GM18867 (cell line): ENCODE measurements at regions not wholly inside any gene's neighbourhood (a gene's known extent, or its start where the extent isn't known, plus 50 kb on each side); places are given as distances from the start of the nearest gene placed in this dataset.
"Not testable (repeated sequence)": the region's sequence is repeated elsewhere in the genome, so short reads cannot be mapped to it uniquely, and the experiment has no call there.

Experiments
- ATAC-seq: cut with Tn5 transposase; IDR thresholded peaks from one replicate; pipeline ENCODE4 v1.9.1; 2021; ENCODE audit warnings: mild to moderate bottlenecking, moderate library complexity; ENCODE audit not compliant: unreplicated experiment

DNA sequence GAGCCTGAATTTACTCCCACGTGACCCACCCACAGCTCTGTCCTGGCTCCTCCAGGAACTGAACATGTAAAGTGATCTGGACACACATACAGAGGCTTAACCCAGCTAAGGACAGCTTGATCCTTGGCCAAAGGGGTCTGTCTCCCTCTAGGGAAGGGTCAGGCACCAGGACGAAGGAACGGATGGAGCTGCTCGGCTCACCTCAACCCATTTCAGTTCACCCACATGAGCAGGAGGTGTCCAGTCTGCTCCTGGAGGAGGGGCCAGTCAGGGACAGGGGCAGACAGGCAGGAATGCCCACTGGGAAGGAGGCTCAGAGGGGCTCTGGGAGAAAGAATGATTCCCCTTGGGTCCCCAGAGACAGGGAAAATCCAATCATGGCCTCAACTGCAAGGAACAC, 567.2 kb downstream of the PTPRU start:
- ATAC-seq = no peak

DNA sequence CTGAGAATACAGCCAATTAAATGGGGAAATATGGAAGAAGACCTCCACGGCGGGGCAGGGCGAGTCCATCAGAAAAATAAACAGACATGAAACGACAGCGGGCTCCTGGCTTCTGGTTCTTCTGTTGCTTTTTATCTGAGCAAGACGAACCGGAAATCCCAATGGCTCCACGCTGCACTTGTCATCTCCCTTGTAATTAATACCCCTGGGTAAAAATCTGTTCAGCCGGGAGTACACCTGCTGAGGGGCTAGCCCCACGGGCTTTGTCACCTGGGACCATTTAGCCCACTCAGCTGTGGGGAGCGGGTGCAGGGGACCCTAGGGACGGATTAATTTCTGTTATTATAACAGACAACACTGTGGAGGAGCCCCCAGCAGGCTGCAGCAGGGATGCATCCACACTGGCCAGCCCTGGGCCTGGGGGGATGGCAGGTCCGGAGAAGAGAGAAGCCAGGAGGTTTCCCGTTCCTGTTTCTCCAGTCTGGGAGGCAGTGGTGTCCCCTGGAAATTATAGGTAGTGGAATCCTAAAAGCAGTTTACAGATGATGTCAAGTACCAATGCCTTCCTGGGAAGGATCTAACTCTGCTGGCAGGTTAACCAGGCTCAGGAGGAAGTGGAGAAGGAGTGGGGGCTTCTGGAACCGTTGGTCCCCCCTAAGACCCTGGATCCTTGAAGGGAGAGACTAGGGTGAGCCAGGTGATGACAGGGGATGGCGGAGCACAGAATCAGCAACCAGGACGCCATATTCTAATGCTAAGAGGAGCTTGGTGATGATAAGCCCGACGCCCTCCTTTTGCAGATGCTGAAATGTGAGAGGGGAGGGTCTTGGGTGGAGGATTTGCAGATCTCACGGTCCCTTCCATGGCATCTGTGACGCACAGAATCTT, 566.1 kb downstream of the PTPRU start:
- no peak for ATAC-seq

DNA sequence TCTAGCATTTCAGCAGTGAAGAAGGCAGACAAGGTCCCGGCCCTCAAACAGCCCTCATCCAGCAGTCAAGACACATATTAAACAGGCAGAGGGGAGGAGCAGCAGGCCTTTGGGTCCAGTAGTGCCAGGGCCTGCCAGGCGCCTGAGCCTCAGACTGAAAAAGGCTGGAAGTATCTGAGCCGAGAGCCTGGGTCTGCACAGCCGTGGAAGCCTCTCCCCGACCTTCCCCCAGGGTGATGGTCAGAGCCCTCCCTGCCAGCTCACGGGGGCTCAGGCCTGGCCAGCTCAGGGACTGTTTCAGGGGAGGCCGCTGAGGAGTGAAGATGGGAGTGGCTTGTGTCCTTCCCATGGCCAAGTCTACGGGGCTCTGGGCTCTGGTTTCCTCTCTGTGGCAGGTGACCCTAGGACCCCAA, 565.2 kb downstream of the PTPRU start:
- no peak for ATAC-seq

DNA sequence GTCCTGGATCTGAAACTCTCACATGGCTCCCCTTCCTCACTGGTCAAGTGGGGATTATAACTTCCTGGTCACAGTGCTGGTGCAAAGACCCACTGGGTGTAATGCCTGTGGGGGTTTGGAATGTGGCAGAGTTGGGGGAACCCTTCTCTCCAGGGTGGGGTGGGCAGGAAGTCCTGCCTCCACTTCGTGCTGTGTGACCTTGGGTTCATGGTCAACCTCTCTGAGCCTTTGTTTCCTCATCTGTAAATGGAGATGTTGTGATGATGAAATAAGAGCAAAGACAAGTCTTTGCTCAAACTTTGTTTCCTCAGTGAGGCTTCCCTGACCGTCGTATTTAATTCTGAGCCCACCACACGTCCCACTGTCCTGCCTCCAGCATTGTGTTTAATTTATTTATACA, 564.7 kb downstream of the PTPRU start:
- no peak for ATAC-seq

DNA sequence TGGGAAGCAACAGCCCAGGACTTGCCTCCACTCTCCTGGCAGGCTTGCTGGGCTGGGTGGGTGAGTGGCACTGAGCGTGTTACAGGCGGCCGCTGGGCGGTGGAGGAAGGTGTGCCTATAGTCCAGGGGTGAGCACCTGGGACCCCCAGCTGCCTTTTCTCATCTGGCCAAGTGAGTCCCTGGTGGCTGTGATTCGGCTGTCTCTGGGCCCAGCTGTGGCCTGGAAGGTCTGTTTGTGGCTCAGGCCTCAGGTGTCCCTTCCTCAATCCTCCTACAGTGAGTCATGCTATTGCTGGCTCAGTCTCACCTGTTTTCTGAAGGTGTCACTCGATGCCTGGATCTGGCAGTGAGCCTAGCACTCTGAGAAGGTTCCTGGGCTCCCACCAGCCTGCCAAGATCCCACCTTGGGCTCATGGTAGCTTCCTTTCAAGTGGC, 564.2 kb downstream of the PTPRU start:
- no peak for ATAC-seq

DNA sequence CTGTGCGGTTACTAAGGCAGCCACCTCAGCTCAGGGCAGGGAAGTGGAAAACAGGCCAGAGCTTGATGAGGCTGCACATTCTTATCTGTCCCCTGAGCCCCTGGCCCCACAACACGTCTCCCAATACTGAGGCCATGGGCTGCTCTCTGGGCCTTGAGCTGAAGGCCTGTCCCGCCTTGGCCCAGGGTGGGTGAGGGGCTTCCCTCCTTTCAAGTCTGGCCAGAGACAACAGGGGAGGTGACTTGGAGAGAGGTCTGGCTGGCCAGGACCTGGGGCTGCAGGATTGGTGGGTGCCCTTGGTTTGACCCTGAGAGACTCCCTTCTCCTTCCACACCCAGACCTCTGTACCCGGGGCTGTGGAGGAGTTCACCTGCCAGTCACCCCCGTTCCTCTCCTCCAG, 563.8 kb downstream of the PTPRU start:
- ATAC-seq = no peak

DNA sequence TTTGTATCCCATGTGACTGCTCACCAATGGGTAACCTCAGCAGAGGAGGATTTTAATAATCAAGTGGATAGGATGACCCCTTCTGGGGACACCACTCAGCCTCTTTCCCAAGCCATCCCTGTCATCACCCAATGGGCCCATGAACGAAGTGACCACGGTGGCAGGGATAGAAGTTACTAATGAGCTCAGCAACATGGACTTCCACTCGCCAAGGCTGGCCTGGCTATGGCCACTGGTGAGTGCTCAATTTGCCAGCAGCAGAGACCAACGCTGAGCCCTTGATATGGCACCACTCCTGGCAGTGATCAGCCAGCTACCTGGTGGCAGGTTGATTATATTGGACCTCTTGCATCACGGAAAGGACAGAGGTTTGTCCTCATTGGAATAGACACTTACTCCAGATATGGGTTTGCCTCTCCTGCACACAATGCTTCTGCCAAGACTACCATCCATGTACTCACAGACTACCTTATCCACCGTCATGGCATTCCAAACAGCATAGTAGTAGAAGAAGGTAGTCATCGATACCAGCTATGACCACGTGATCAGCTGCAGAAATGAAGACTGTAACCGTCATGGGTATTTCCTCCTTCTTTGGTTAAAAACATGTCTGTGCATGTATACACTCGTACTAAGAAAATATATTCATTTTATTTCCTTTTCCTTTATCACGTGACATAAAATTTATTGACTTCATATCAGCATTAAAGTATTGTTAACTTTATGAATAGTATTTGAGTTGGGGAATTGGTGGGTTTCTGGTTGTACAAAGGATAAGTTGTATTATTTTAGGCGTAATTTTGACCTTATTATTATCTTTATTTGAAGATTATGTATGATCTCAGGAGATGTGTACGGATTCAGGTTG, 562.6 kb downstream of the PTPRU start:
- ATAC-seq = no peak

DNA sequence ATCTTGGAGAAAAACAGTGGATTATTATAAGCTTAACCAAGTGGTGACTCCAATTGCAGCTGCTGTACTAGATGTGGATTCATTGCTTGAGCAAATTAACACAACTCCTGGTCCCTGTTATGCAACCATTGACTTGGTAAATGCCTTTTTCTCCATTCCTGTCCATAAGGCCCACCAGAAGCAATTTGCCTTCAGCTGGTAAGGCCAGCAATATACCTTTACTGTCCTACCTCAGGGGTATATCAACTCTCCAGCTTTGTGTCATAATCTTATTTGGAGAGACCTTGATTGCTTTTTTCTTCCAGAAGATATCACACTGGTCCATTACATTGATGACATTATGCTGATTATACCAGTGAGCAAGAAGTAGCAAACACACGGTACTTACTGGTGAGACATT, 560.8 kb downstream of the PTPRU start:
- ATAC-seq = not testable (repeated sequence)

DNA sequence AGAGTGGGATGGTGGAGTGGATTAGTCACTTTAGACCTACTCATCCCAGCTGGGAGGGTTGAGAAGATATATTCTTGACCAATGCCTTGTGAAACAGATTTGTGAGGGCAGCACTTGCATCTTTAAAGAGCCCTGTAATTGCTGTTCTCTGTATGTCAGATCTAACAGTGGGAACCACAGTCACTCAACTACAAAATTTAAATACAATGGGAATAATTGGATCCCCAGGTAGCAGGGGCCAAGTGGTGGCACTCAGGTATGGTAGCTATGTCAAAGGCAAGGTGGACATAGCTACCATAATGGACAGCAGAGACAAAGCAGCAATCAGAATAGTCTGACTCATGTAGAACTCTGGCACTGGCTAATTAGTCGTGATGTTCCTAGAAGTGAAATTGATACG, 559.6 kb downstream of the PTPRU start:
- not testable (repeated sequence) for ATAC-seq

DNA sequence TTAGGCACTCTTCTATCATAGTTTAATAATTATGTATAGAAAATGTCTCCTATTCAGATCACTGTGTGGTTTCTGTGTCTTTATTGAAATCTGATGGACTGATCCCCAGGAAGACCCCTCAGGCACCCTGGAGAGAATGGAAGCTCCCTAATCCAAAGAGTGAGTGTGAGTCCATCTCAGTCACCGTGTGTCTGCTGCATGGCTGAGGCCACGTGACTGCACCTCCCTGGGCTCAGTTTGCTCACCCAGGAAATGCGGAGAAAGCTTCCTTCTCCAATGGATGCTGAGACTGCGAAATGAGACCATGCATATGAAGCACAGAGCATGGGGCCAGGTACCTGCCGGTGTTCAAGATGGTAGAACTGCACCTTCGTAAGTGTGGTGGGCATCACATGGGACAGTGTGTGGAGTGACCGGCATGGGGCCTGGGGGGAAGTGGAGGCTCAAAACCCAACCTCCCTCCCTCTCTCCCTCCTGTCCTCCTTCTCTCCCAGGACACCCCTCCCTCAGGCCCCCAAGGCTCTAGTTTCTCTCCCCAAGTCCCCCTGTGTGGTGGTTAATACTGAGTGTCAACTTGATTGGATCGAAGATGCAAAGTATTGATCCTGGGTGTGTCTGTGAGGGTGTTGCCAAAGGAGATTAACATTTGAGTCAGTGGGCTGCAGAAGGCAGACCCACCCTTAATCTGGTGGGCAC, 557.5 kb downstream of the PTPRU start:
- ATAC-seq = no peak

DNA sequence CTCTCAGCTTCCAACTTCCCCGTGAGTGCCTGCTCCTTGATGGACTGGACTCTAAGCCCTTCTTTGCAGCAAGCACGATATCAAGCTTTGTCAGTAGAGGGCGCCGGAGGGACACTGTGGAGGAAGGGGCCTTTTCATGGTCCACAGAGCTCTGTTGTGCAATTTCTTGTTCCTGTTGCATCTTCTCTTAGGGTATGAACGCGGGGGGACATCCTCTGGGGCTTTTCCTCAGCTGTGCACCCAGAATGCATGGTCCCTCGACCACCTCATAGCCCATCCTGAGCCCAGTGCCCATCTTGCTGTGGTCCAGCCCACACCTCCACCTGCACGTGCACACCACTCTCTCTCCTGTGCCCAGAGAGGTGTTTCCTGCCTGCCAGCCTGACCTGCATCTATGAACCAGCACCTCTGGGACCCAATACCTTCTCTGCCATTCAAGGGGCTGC, 556.8 kb downstream of the PTPRU start:
- no peak for ATAC-seq

DNA sequence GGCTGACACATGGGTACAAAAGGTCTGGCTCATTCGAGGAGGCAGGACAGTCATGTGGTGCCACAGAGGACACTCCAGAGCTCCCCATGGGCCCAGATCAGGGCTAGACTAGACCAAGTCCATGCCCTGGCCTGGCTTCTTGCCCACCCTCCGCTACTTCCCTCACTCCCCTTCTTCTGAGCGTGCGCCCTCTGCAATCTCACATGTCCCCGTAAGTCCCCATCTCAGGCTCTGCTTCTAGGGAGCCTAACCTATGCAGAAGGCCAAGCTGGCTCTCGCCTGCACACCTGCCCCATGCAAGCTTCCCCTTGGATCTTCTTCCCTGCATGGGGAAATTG, 553.6 kb downstream of the PTPRU start:
- no peak for ATAC-seq

DNA sequence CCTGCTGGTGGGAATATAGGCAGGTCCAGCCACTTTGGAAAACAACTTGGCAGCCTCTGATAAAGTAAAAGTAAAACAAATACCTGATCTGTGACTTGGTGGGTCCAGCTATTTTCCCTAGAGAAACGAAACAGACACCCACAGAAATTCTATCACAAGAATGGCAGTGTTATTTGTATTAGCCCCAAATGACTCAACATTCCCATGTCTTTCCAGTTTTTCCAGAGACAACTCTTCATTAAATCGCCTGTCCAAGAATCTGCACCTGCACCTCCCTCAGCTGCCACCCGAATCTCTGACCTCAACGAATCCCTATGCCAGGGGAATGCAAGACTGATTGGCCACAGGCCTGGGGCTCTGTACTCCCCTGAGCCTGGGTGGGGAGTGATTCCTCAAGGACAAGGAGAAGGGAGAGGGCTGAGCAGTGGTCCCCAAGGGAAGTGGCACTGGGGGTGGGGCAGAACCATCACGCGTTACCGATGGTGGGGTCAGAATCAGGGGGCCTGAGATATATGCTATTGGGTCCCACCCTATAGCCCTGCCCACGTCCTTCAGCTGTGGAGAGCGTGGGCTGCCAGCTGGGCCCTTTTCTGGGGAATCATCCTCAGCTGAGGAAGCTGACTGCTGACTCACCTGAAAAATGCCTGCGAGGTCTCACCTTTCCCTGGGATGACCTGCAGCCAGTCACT, 553.0 kb downstream of the PTPRU start:
- no peak for ATAC-seq

DNA sequence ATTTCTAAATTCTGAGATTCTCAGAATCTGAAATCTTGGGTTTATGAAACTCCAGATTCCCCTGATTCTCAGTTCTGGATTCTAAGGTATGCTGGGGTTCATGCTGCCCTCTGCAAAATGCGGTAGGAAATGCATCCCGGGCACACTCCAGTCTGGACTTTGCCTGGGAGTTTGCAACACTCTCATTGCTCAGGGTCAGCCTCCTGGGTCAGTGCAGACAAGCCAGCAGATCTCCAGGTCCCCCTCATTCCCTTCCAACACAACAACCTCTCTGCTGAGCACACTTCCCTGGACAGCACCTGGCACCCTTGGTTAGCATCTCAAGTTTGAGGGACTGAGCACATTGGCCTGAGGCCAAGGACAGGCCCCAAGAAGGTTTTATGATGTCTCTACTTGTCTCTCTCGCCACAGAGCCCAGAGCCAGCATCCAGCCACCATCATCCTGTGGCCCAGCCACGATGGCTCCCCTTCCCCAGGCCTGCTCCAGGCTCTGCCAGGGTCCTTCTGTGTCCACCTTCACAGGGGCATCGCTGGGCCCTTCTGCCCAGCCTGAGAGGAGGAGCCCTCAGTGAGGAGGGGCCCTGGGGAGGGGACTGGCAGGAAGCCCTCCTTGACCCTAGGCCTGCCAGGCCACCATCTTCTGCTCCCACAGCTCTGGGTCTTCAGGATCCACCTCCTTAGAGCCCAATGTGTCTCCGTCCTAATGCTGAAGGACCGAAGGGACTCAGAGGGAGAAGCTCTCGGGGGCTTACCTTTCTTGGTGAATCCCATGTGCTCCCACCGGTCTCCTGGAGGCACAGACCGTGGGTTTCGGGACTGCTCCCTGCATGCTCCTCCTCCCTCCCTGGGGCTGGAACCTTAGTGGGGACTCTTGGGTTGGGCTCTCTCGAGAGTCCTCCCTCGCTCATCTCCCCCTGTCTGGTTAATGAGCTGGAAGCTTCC, 550.7 kb downstream of the PTPRU start:
- ATAC-seq = no peak

DNA sequence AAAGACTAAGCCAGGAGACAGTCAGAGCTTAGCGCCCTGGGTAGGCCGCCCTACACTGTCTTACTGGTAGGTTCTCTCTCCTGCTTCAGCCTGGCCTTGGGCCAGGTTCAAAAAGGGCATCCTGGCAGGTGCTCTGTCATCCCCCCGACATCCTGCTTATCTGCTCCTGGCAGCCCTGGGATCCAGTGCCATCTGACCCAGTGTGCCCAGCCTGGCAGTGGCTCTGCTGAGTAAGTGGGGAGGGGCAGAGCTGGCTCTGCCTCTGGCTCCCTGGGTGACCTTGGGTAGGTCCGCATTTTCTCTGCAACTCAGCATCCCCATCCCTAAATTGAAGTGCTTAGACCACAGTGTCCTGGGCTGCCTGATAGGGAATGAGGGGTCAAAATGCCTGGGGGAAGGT, 549.9 kb downstream of the PTPRU start:
- ATAC-seq = no peak

DNA sequence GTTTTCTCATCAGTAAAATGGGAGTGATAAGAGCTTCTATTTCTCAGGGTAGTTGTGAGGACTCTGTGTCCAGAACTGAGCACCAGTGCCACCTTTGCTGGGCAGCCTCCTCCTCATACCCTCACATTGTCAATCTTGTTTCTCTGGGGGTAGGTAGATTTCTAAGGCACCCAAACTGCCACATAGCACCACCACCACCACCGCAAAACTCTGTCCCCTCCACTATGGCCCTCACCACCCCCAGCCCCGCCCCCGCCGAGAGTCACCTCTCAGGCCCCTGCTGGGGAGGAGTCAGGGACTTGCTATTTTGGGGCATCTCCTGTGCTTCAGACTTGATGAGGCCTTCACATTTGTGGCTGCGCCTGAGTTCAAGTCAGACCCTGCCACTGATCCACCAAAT, 549.2 kb downstream of the PTPRU start:
- no peak for ATAC-seq

DNA sequence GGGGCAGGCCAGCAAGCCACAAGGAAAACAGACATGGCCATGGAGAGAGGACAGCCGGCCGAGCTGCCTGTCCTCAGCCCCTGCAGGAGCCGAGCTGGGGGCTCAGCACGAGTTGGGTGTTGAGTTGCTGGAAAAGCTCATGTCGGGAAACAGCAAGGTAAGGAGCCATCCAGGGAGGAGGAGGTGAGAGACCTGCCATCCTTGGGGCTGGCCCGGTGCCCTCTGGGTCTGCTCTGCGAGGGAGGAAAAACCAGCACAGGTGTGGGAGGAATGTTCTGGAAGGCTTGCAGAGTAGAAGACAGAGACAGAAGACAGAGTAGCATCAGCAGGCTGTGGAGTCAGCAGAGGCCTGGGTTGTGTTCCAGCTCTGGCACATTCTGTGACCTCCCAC, 548.8 kb downstream of the PTPRU start:
- no peak for ATAC-seq

DNA sequence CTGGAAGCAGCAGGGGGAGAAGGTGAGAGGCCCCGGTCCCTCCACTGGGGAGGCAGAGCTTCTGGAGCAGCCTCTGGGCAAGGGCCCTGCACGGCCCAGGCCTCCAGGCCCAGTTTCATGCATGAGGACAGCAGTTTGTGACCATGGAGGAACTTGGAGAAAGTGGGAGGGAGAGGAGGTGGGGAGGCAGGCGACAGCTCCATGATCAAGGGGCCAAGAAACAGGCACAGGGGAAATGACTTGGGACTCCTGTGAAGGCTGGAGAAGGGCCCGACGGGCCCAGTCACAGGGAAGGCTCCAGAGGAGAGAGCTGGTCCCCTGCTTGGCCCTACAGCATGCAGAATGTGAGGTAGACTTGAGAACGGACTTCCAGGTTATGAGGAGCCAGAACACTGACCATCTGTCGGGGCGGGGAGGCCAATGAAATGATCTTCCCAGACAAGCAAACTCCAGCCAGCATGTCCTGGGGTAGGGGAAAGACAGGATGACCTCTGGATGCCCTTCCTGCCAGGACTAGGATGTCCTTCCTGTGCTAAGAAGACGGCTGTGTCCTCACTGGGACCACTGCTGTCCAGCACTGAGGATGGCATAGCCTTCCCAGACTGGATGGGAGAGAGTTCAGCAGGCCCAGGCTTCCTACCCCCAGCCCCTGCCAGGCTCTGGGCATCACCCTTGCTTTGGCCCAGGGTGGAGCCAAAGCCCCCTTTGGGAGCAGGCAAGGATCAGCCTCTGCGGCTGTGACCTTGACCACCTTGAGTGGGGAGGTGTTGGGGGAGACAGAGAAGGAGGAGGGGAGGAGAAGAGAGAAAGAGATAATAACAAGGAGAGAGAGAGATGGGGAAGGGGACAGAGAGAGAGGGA, 548.2 kb downstream of the PTPRU start:
- ATAC-seq = no peak
